HCT116 (cell line): ENCODE measurements at regions not wholly inside any gene's neighbourhood (a gene's known extent, or its start where the extent isn't known, plus 50 kb on each side); places are given as distances from the start of the nearest gene placed in this dataset.

ENCODE experiments used
- ATAC-seq: fragments of 200-7000 bp; cut with Tn5 transposase; 2 replicates; pipeline ENCODE4 v1.9.1; 2020; ENCODE audit warnings: mild to moderate bottlenecking, moderate library complexity
- BruUV-seq: library from RNA; stranded (reverse); fragments of 400-500 nt; replicated peaks from 2 replicates; lab custom pipeline; 2021; lab: Mats Ljungman, UMichigan
- CTCF ChIA-PET: fragments of 300-600 bp; sonication (Branson Sonifier 250); formaldehyde crosslinking; loops from one replicate; lab custom pipeline; 2021; ENCODE audit warnings: antibody characterized with exemption; lab: Charles Lee
- POLR2A ChIA-PET: fragments of 300-600, 350-600 bp; sonication (Branson Sonifier 250); formaldehyde crosslinking; loops from one replicate; lab custom pipeline; 2021; ENCODE audit warnings: antibody characterized with exemption; lab: Charles Lee
- RAD21 ChIA-PET, 2 experiments: fragments of 300-600 bp; sonication (Branson Sonifier 250); formaldehyde crosslinking; loops; one replicate each; lab custom pipeline; 2023; ENCODE audit warnings: low total read pairs in 2 of 2; ENCODE audit not compliant: uncharacterized antibody in 2 of 2, unreplicated experiment in 2 of 2, low non-redundant PET in 1 of 2; lab: Charles Lee
- DNase-seq: peaks from one replicate; pipeline ENCODE4 v3.0.0-alpha.2; 2010; ENCODE audit warnings: low read depth, low spot score
- H2AFZ ChIP-seq: fragments of 200-600 bp; shearing (Covaris generic), sonication (generic); 2 replicates; pipeline ENCODE4 v1.6.1; 2017; ENCODE audit warnings: low read depth, mixed run types, mixed read lengths, antibody characterized with exemption, low read length; ENCODE audit not compliant: poor library complexity, severe bottlenecking
- H3K27ac ChIP-seq: 2 replicates; pipeline ENCODE4 v1.5.1; 2012; ENCODE audit warnings: low read depth, low read length
- H3K27me3 ChIP-seq: fragments of 200-600 bp; sonication (generic); 2 replicates; pipeline ENCODE4 v1.6.1; 2016; ENCODE audit warnings: mixed run types, low read length, mixed read lengths; ENCODE audit not compliant: insufficient read depth
- H3K36me3 ChIP-seq, 2 experiments: fragments of 200-500 bp in 1 of 2; fragments of 200-600 bp in 1 of 2; sonication (Bioruptor generic) in 1 of 2; sonication (generic) in 1 of 2; 2 replicates each; pipeline versions ENCODE4 v1.5.1 to v1.6.1; 2014 to 2016; ENCODE audit warnings: low read length in 2 of 2, inconsistent platforms in 1 of 2, mixed read lengths in 1 of 2, mixed run types in 1 of 2; ENCODE audit not compliant: insufficient read depth in 2 of 2, control insufficient read depth in 1 of 2
- H3K4me1 ChIP-seq, 2 experiments: fragments of 200-600 bp in 1 of 2; sonication (generic) in 1 of 2; 2 replicates each; pipeline versions ENCODE4 v1.5.1 to v1.6.1; 2012 to 2017; ENCODE audit warnings: low read length in 2 of 2, inconsistent platforms in 1 of 2, mild to moderate bottlenecking in 1 of 2, mixed read lengths in 1 of 2, mixed run types in 1 of 2, moderate library complexity in 1 of 2; ENCODE audit not compliant: insufficient read depth in 2 of 2, control insufficient read depth in 1 of 2
- H3K4me2 ChIP-seq: fragments of 200-600 bp; sonication (generic); 2 replicates; pipeline ENCODE4 v1.6.1; 2017; ENCODE audit warnings: mixed run types, low read length, mixed read lengths
- H3K4me3 ChIP-seq, 2 experiments: fragments of 200-600 bp in 1 of 2; sonication (generic) in 1 of 2; replicated peaks in 1 of 2; 2 replicates each; pipeline ENCODE4 v1.5.1; 2011 to 2016; ENCODE audit warnings: low read length in 2 of 2, control low read depth in 1 of 2, low read depth in 1 of 2, mild to moderate bottlenecking in 1 of 2, mixed read lengths in 1 of 2, mixed run types in 1 of 2
- H3K79me2 ChIP-seq: fragments of 200-600 bp; sonication (generic); 2 replicates; pipeline ENCODE4 v1.6.1; 2017; ENCODE audit warnings: mild to moderate bottlenecking, mixed run types, low read length, moderate library complexity, mixed read lengths; ENCODE audit not compliant: insufficient read depth
- H3K9ac ChIP-seq: fragments of 200-600 bp; sonication (generic); 2 replicates; pipeline ENCODE4 v1.6.1; 2016; ENCODE audit warnings: low read length, mixed read lengths
- H3K9me2 ChIP-seq: fragments of 200-600 bp; sonication (generic), shearing (Covaris generic); 2 replicates; pipeline ENCODE4 v1.6.1; 2017; ENCODE audit warnings: mixed run types, mild to moderate bottlenecking, moderate library complexity; ENCODE audit not compliant: insufficient read depth
- H3K9me3 ChIP-seq, 2 experiments: fragments of 200-500 bp in 1 of 2; fragments of 200-600 bp in 1 of 2; sonication (Bioruptor generic) in 1 of 2; sonication (generic) in 1 of 2; 2 replicates each; pipeline ENCODE4 v1.6.1; 2014 to 2017; ENCODE audit warnings: low read length in 2 of 2, mixed read lengths in 2 of 2, inconsistent platforms in 1 of 2, low read depth in 1 of 2, mild to moderate bottlenecking in 1 of 2, mixed run types in 1 of 2, moderate library complexity in 1 of 2; ENCODE audit not compliant: control insufficient read depth in 1 of 2, insufficient read depth in 1 of 2
- H4K20me1 ChIP-seq: fragments of 200-600 bp; sonication (generic), shearing (Covaris generic); 2 replicates; pipeline ENCODE4 v1.6.1; 2017; ENCODE audit warnings: mixed run types, mild to moderate bottlenecking, moderate library complexity; ENCODE audit not compliant: insufficient read depth
- CEBPB ChIP-seq: IDR thresholded peaks from 2 replicates; pipeline ENCODE4 v1.6.1; 2012; ENCODE audit warnings: low read depth
- EZH2phosphoT487 ChIP-seq: fragments of 200-600 bp; IDR thresholded peaks from 2 replicates; pipeline ENCODE4 v1.6.1; 2018; ENCODE audit warnings: antibody characterized with exemption, borderline replicate concordance
- FOSL1 ChIP-seq: IDR thresholded peaks from 2 replicates; pipeline ENCODE4 v1.6.1; 2012; ENCODE audit warnings: low read depth
- POLR2A ChIP-seq: IDR thresholded peaks from 2 replicates; pipeline ENCODE4 v1.7.0; 2011; ENCODE audit warnings: borderline replicate concordance; ENCODE audit not compliant: insufficient read depth, insufficient read length; ENCODE audit errors: extremely low read depth
- SIN3A ChIP-seq: IDR thresholded peaks from 2 replicates; pipeline ENCODE4 v1.6.1; 2012; ENCODE audit warnings: low read depth
- TCF7L2 ChIP-seq: IDR thresholded peaks from 2 replicates; pipeline ENCODE4 v1.7.0; 2011; ENCODE audit warnings: borderline replicate concordance, inconsistent platforms; ENCODE audit not compliant: insufficient read depth, insufficient read length; ENCODE audit errors: extremely low read depth
- YY1 ChIP-seq: IDR thresholded peaks from 2 replicates; pipeline ENCODE4 v1.6.1; 2011; ENCODE audit warnings: low read length, low read depth, moderate library complexity, mild to moderate bottlenecking; ENCODE audit not compliant: insufficient replicate concordance; ENCODE audit errors: extremely low read depth
- intact Hi-C: fragments of 100-400 bp; cut with micrococcal nuclease; formaldehyde crosslinking; loops from 2 replicates; pipeline ENCODE4 v1.10.0; 2022

DNA sequence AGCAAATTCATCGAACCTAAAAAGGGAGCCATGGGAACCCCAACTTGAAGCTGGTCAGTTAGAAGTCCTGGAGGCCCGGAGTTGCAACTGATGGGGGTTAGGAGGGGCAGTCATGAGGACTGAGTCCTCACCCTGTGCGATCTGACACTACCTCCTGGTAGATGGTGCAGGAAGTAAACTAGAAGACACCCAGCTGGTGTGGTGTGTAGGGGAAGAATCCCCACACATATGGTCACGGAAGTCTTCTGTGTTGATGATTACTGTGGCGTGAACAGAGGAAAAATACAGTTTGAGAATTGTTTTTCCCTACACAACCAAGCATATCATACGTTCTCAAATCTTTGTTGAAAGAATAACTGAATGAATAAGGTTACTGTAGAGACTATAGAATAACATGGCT, 164.6 kb upstream of the KCTD7 start:
- ChIA-PET CTCF (no interaction called here), POLR2A (no interaction called here), RAD21 (no interaction called here)
- H3K79me2 ChIP-seq, result no peaks in the 10 kb centered on the region
- no peak overlapping the region for H3K4me3 ChIP-seq
- H2AFZ ChIP-seq, result no peak overlapping the region
- no peak for TF ChIP-seq FOSL1
- H3K9me2 ChIP-seq, result no peaks in the 10 kb centered on the region
- H4K20me1 ChIP-seq, result no peaks in the 10 kb centered on the region
- H3K9me3 ChIP-seq, result no peaks in the 10 kb centered on the region
- no peak for DNase-seq
- H3K9ac ChIP-seq, result no peak overlapping the region
- no peak overlapping the region for H3K4me2 ChIP-seq
- no peaks in the 10 kb centered on the region for H3K36me3 ChIP-seq
- no peaks in the 10 kb centered on the region for H3K27me3 ChIP-seq
- no peaks in the 10 kb centered on the region for H3K4me1 ChIP-seq
- intact Hi-C loops, result no loop called here
- no peak for ATAC-seq
- BruUV-seq, result no TSS peak
- no peak overlapping the region for H3K27ac ChIP-seq

DNA sequence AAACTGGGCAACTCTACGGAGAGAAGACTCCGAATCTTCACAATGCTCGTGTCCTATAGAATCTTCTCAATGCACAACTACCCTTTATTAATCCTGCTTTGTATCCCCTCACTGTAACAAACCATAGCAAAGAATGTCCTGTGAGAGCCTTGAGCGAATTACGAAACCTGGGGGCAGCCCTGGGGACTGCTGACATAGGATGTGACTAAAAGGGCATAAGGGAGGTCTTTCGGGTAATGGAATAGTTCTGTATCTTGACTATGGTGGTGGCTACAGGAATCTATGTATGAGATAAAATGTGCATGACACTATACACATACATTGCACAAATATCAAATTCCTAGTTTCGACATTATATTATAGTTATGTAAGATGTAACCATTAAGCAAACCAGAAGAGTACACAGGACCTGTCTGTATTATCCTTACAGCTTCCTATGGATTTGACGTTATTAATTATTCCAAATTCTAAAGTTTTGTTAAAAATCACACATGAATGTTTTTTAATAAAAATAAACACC, 162.5 kb upstream of the KCTD7 start:
- TF ChIP-seq SIN3A (no peak), YY1 (no peak), CEBPB (no peak), EZH2phosphoT487 (no peak), TCF7L2 (no peak), POLR2A (no peak)
- intact Hi-C loops, result no loop called here
- Histone ChIP-seq H3K9me2 (no peaks in the 10 kb centered on the region), H3K9ac (no peak overlapping the region), H3K79me2 (no peaks in the 10 kb centered on the region), H3K27me3 (no peaks in the 10 kb centered on the region), H3K4me2 (no peak overlapping the region), H3K4me1 (no peaks in the 10 kb centered on the region), H4K20me1 (no peaks in the 10 kb centered on the region), H2AFZ (no peak overlapping the region), H3K9me3 (no peaks in the 10 kb centered on the region), H3K27ac (no peak overlapping the region), H3K36me3 (no peaks in the 10 kb centered on the region), H3K4me3 (no peak overlapping the region)
- no TSS peak for BruUV-seq
- no peak for DNase-seq
- ChIA-PET CTCF (no interaction called here), RAD21 (no interaction called here), POLR2A (no interaction called here)
- ATAC-seq, result no peak
